NCI-H2107 treated with DMSO at 0.1 percent for 48 hours (cell line): ENCODE measurements at regions not wholly inside any gene's neighbourhood (a gene's known extent, or its start where the extent isn't known, plus 50 kb on each side); places are given as distances from the start of the nearest gene placed in this dataset.
"Not testable (repeated sequence)": the region's sequence is repeated elsewhere in the genome, so short reads cannot be mapped to it uniquely, and the experiment has no call there.

Source experiments
- DNase-seq: peaks from one replicate; lab custom pipeline; 2025; ENCODE audit not compliant: unreplicated experiment; lab: John Stamatoyannopoulos, UW

- no peak for DNase-seq
These were observed 789.1 kb upstream of the HS3ST5 start for GRCh38 chr6:115131709-115132490.

DNA sequence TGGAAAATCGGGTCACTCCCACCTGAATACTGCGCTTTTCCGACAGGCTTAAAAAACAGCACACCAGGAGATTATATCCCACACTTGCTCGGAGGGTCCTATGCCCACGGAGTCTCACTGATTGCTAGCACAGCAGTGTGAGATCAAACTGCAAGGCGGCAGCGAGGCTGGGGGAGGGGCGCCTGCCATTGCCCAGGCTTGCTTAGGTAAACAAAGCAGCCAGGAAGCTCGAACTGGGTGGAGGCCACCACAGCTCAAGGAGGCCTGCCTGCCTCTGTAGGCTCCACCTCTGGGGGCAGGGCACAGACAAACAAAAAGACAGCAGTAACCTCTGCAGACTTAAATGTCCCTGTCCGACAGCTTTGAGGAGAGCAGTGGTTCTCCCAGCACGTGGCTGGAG lies 778.7 kb upstream of the HS3ST5 start:
- DNase-seq = not testable (repeated sequence)

DNA sequence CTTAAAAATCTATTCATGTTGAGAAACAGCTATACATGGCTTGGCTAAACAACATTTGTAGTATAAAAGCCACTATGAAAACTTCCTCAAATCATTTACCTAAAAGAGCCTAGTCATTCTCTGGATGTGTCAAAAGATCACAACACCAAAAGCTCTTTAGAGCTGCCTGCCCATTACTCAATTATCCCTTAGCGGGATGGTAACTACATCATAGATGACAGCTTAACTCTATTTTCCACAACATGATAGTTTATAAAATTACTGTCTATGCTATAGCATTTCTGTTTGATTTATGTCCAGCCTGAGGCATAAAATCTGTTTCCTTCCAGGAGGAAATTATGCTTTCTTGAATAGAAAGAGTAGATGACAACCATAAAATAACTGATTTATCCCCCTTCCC lies 777.6 kb upstream of the HS3ST5 start:
- DNase-seq = no peak

DNA sequence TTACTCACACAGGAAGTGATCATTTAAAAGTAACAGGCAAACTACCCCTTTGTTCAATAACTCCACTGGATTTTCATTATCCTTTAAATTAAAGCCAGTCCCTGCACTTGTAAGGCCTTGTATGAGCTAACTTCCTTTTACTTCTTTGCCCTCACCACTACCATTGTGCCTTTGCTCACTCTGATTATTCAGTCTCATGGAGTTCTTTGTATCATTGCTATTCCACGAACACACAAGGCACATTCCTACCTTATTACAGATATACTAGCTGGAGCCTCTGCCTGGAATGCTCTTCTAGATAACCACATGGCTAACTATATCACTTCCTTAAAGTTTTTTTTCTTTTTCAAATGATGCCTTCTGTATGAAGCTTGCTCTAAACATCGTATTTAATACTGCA lies 748.6 kb upstream of the HS3ST5 start:
- DNase-seq = no peak

- DNase-seq = no peak
These were observed 735.7 kb upstream of the HS3ST5 start for GRCh38 chr6:115078555-115078954.

DNA sequence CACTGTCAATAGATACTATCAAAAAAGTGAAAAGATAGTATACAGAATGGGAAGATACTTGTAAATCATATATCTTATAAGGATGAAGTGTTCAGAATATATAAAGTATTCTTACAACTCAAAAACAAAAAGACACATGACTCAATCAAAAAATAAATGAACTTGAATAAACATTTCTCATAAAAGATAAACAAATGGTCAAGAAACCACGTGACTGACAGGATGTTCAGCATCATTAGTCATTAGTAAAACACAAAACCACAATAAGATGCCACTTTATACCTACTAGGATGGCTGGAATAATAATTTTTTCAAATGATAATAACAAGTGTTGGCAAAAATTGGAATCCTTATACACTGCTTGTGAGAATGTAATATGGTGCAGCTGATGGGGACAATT lies 729.1 kb upstream of the HS3ST5 start:
- DNase-seq = no peak

GRCh38 chr6:115067690-115068447 lies 725.0 kb upstream of the HS3ST5 start:
- DNase-seq = no peak

DNA sequence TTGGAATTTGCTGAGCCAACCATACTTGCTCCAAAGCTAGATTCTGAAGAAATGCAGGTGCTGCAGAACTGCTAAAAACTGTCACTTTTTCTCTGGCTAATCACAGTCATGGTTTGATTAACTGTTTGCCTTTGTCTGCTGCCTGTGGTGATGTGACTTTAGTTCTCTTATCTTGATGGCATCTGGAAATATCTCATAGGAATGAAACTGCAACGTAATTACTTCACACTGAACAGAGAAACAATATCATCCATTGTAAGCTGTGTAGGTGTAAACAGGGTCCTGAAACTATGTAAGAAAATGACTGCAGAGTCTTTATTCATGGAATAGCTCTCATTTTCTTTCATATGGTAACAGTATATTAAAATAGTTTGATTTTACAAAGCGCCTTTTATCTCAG lies 721.9 kb upstream of the HS3ST5 start:
- DNase-seq = no peak

DNA sequence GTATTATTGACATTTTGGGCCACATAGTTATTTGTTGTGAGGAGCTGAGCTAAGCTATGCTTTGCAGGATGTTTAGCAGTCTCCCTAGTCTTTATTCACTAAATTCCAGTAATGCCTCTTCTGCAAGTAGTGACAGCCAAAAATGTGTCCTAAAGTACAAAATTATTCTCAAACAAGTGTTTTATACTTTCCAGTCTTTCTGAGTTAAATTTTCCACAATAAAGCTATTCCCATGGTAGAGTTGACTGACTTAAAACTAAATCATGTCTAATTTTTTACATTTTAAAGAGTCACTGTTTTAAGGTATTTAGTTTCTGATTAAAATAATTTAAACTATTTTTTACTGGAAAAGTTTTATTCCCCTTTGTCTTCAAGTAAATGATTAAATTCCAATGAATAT lies 717.8 kb upstream of the HS3ST5 start:
- DNase-seq = no peak

DNA sequence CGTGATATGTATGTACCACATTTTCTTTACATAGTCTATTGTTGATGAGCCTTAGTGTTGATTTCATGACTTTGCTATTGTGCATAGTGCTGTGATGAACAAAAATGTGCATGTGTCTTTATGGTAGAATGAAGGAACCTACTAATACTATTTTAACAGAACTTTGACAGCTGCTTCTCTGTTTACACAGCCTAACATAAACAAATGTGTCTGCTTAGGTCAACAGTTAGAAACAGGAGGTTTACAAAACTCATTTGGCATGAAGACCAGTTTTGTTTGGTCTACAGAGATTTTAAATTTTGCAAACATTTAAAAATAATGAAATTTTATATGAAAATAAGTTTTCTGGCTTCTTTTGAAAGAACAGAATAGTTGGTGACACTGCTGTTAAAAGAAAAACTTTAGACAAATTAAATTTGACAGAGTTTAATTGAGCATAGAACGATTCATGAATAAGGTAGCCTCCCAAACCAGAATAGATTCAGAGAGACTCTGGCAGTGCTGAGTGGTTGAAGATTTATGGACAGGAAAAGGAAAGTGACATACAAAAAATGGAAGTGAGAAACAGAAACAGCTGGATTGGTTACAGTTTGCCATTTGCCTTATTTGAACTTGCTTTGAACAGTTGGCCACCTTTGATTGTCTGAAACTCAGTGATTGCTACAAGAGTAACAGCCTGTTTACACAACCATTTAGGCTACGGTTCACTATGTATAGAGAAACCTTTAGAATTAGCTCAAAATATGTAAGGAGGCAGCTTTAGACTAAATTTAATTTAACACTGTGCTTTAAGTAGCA lies 715.8 kb upstream of the HS3ST5 start:
- DNase-seq = no peak

- DNase-seq = no peak
These were observed 712.8 kb upstream of the HS3ST5 start for GRCh38 chr6:115055579-115055978.

GRCh38 chr6:115054242-115054641 lies 711.4 kb upstream of the HS3ST5 start:
- DNase-seq = not testable (repeated sequence)

GRCh38 chr6:115053169-115053860 lies 710.5 kb upstream of the HS3ST5 start:
- DNase-seq = no peak

GRCh38 chr6:115016593-115016992 lies 673.8 kb upstream of the HS3ST5 start:
- DNase-seq = no peak

DNA sequence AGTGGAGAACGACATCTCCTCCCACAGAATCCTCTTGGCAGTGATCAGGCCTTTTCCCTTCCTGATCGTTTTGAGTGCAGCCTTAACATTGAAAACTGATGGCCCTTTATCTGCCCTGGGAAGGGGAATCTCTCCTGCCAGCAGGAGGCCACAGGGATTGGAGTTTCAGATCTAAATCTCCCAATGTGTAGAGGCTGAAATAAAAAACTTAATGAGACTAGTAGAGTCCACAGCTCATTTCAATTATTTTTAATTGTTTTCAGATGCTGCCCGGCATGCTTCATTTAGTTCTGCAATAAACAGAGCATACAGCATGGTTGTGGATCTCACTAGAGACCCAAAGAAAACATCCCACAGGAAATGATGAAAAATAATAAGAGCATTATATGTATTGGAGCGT lies 662.2 kb upstream of the HS3ST5 start:
- DNase-seq = no peak

DNA sequence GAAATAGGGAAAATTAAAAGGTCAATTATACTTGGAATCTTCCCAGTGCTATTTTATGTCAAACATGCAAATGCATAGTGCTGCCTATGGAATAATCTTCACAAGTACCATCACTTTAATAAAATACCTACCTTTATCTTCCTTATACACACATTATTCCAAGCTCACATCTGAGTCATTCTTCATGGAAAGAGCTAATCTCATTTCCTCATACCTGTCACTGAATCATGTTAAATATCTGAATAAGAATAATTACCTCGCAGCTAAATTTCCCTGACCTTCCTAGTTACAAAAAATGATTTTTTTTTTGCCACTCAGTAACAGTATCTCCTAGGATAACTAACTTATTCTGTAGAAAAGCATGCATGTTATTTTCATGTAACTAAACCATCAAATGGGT lies 661.4 kb upstream of the HS3ST5 start:
- DNase-seq = no peak

DNA sequence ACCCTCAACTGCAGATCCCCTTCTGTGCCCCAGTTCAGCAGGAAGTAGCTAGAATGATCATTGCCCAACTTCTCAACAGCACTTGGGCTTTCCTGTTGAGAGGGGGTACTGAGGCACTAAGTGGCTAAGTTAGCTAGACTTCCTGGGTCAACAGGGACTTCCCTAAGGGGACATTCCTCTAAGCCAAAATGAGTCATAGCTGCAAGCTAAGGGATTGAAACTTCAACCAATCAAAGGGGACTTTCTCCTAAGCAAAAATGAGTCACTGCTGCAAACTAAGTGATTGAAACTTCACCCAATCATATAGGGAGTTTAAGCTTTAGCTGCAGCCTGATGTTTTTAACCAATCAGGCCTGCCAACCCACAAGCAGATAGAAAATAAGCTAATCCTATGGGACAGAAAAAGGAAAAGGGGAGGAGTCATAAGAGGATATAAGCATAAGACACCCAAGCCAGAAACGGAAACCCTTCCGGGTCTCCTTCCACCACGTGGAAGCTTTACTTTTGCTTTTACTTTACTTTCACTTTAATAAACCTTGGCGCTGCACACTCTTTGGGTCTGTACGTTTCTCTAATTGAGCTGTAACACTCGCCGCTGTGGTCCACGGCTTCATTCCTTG lies 659.0 kb upstream of the HS3ST5 start:
- no peak for DNase-seq

GRCh38 chr6:115000736-115001135 lies 657.9 kb upstream of the HS3ST5 start:
- DNase-seq = no peak

- DNase-seq = no peak
These were observed 655.7 kb upstream of the HS3ST5 start for GRCh38 chr6:114998492-114998891.

GRCh38 chr6:114997813-114998292 lies 655.0 kb upstream of the HS3ST5 start:
- no peak for DNase-seq

GRCh38 chr6:114995526-114995925 lies 652.7 kb upstream of the HS3ST5 start:
- DNase-seq = no peak
